H9 (cell line): ENCODE measurements at regions not wholly inside any gene's neighbourhood (a gene's known extent, or its start where the extent isn't known, plus 50 kb on each side); places are given as distances from the start of the nearest gene placed in this dataset.

Experiments used
- DNase-seq: peaks from one replicate; pipeline ENCODE4 v3.0.0-alpha.2; 2017
- H2AFZ ChIP-seq: one replicate; pipeline ENCODE4 v1.6.1; 2013; ENCODE audit warnings: mild to moderate bottlenecking, low read length, control low read depth, moderate library complexity
- H2AK5ac ChIP-seq: 2 replicates; pipeline ENCODE4 v1.6.1; 2013; ENCODE audit warnings: low read length, control low read depth, mixed read lengths; ENCODE audit not compliant: insufficient read length
- H2BK120ac ChIP-seq: one replicate; pipeline ENCODE4 v1.6.1; 2013; ENCODE audit warnings: low read depth, mild to moderate bottlenecking, low read length, control low read depth, inconsistent platforms; ENCODE audit not compliant: poor library complexity, severe bottlenecking
- H2BK12ac ChIP-seq: 2 replicates; pipeline ENCODE4 v1.6.1; 2013; ENCODE audit warnings: low read length, control low read depth, mixed read lengths, low read depth; ENCODE audit not compliant: insufficient read length
- H2BK15ac ChIP-seq: 2 replicates; pipeline ENCODE4 v1.6.1; 2013; ENCODE audit warnings: low read depth, low read length, control low read depth
- H2BK20ac ChIP-seq: one replicate; pipeline ENCODE4 v1.6.1; 2013; ENCODE audit warnings: low read depth, mild to moderate bottlenecking, low read length, control low read depth, inconsistent platforms; ENCODE audit not compliant: poor library complexity, severe bottlenecking
- H2BK5ac ChIP-seq: 2 replicates; pipeline ENCODE4 v1.6.1; 2013; ENCODE audit warnings: low read length, control low read depth, mixed read lengths; ENCODE audit not compliant: insufficient read length
- H3K14ac ChIP-seq: 2 replicates; pipeline ENCODE4 v1.6.1; 2013; ENCODE audit warnings: low read length, control low read depth; ENCODE audit not compliant: insufficient read depth
- H3K18ac ChIP-seq: 2 replicates; pipeline ENCODE4 v1.6.1; 2013; ENCODE audit warnings: low read depth, mild to moderate bottlenecking, mixed read lengths, low read length, control low read depth; ENCODE audit not compliant: insufficient read length
- H3K23ac ChIP-seq: 2 replicates; pipeline ENCODE4 v1.6.1; 2013; ENCODE audit warnings: low read length, control low read depth, mixed read lengths, low read depth; ENCODE audit not compliant: insufficient read length
- H3K23me2 ChIP-seq: 2 replicates; pipeline ENCODE4 v1.6.1; 2013; ENCODE audit warnings: low read depth, mild to moderate bottlenecking, mixed read lengths, low read length, control low read depth; ENCODE audit not compliant: insufficient read length, poor library complexity, severe bottlenecking
- H3K27ac ChIP-seq: 2 replicates; pipeline ENCODE4 v1.5.1; 2013; ENCODE audit warnings: low read length, control low read depth, mixed read lengths, low read depth; ENCODE audit not compliant: insufficient read length
- H3K27me3 ChIP-seq: 2 replicates; pipeline ENCODE4 v1.6.1; 2013; ENCODE audit warnings: low read length, control low read depth, inconsistent platforms; ENCODE audit not compliant: insufficient read depth
- H3K4ac ChIP-seq: 2 replicates; pipeline ENCODE4 v1.6.1; 2013; ENCODE audit warnings: low read depth, mild to moderate bottlenecking, control low read depth, inconsistent platforms, low read length, moderate library complexity
- H3K4me1 ChIP-seq: 2 replicates; pipeline ENCODE4 v1.6.1; 2013; ENCODE audit warnings: low read length, control low read depth, inconsistent platforms; ENCODE audit not compliant: insufficient read depth
- H3K4me2 ChIP-seq: 2 replicates; pipeline ENCODE4 v1.6.1; 2013; ENCODE audit warnings: low read length, control low read depth, mixed read lengths; ENCODE audit not compliant: insufficient read length, insufficient read depth
- H3K56ac ChIP-seq: 2 replicates; pipeline ENCODE4 v1.6.1; 2013; ENCODE audit warnings: low read depth, mild to moderate bottlenecking, mixed read lengths, low read length, control low read depth; ENCODE audit not compliant: insufficient read length
- H3K79me1 ChIP-seq: 2 replicates; pipeline ENCODE4 v1.6.1; 2013; ENCODE audit warnings: low read depth, mild to moderate bottlenecking, moderate library complexity, low read length, control low read depth, inconsistent platforms; ENCODE audit not compliant: insufficient read depth, poor library complexity, severe bottlenecking
- H3K79me2 ChIP-seq: 2 replicates; pipeline ENCODE4 v1.6.1; 2013; ENCODE audit warnings: low read length, control low read depth, inconsistent platforms; ENCODE audit not compliant: insufficient read depth
- H3K9ac ChIP-seq: 2 replicates; pipeline ENCODE4 v1.6.1; 2013; ENCODE audit warnings: low read length, control low read depth, mixed read lengths; ENCODE audit not compliant: insufficient read length; ENCODE audit errors: extremely low read depth
- H3K9me3 ChIP-seq: one replicate; pipeline ENCODE4 v1.6.1; 2013; ENCODE audit warnings: low read depth, low read length, inconsistent platforms; ENCODE audit not compliant: control insufficient read depth
- H3T11ph ChIP-seq: one replicate; pipeline ENCODE4 v1.6.1; 2013; ENCODE audit warnings: mild to moderate bottlenecking, low read length, control low read depth, inconsistent platforms
- H4K20me1 ChIP-seq: one replicate; pipeline ENCODE4 v1.6.1; 2013; ENCODE audit not compliant: control insufficient read depth, insufficient read length, insufficient read depth
- H4K5ac ChIP-seq: 2 replicates; pipeline ENCODE4 v1.6.1; 2013; ENCODE audit warnings: low read depth, mild to moderate bottlenecking, mixed read lengths, low read length, control low read depth; ENCODE audit not compliant: insufficient read length
- H4K8ac ChIP-seq: replicated peaks from 2 replicates; pipeline ENCODE4 v1.6.1; 2013; ENCODE audit warnings: low read length, control low read depth, mixed read lengths, low read depth; ENCODE audit not compliant: insufficient read length
- H4K91ac ChIP-seq: 2 replicates; pipeline ENCODE4 v1.6.1; 2013; ENCODE audit warnings: low read depth, mild to moderate bottlenecking, moderate library complexity, mixed read lengths, low read length, control low read depth; ENCODE audit not compliant: insufficient read length
- H3K27ac Mint-ChIP-seq, 3 experiments: 2 replicates in 2 of 3; 3 replicates in 1 of 3; pipeline ENCODE4 v1.8.0; 2020 to 2021; ENCODE audit warnings: mixed read lengths in 3 of 3, mild to moderate bottlenecking in 1 of 3, moderate library complexity in 1 of 3
- H3K27me3 Mint-ChIP-seq: 2 replicates; pipeline ENCODE4 v1.8.0; 2021; ENCODE audit warnings: low read depth, mild to moderate bottlenecking, moderate library complexity, mixed read lengths
- H3K36me3 Mint-ChIP-seq, 3 experiments: 2 replicates in 2 of 3; 3 replicates in 1 of 3; pipeline ENCODE4 v1.8.0; 2020 to 2021; ENCODE audit warnings: low read depth in 3 of 3, mixed read lengths in 3 of 3; ENCODE audit not compliant: insufficient read depth in 1 of 3
- H3K4me1 Mint-ChIP-seq, 2 experiments: 2 replicates each; pipeline ENCODE4 v1.8.0; 2020; ENCODE audit warnings: mixed read lengths in 2 of 2
- H3K4me3 Mint-ChIP-seq, 2 experiments: 2 replicates in 1 of 2; 3 replicates in 1 of 2; pipeline ENCODE4 v1.8.0; 2020 to 2021; ENCODE audit warnings: mild to moderate bottlenecking in 2 of 2, mixed read lengths in 2 of 2, moderate library complexity in 1 of 2
- H3K9me3 Mint-ChIP-seq, 2 experiments: 2 replicates in 1 of 2; 3 replicates in 1 of 2; pipeline ENCODE4 v1.8.0; 2020; ENCODE audit warnings: mild to moderate bottlenecking in 2 of 2, mixed read lengths in 2 of 2, moderate library complexity in 1 of 2
- CTCF ChIP-seq: fragments of 200-600 bp; sonication (generic); conservative IDR thresholded peaks from 3 replicates; pipeline ENCODE4 v1.8.0; 2021; ENCODE audit warnings: antibody characterized with exemption, mild to moderate bottlenecking
- WGBS: extraction: QIAGEN DNeasy Blood & Tissue Kit; methylation state at CpG from one replicate; pipeline ENCODE4 v1.1.7; 2013; ENCODE audit warnings: missing lambda C conversion rate, low lambda C conversion rate, mixed read lengths; ENCODE audit not compliant: insufficient read length; ENCODE audit errors: extremely low coverage; 5-methylcytosine and 5-hydroxymethylcytosine counted together

GRCh38 chr2:129254718-129255117 is 724.7 kb upstream of the RAB6C start:
- Histone ChIP-seq H2AK5ac (no peak overlapping the region), H2BK20ac (no peak overlapping the region), H3K14ac (no peak overlapping the region), H3K79me2 (no peaks in the 10 kb centered on the region), H3K23ac (no peak overlapping the region), H3K18ac (no peak overlapping the region), H2BK12ac (no peak overlapping the region), H2BK15ac (no peak overlapping the region), H3K79me1 (no peaks in the 10 kb centered on the region), H2AFZ (no peak overlapping the region), H2BK120ac (no peak overlapping the region), H3K27ac (no peak overlapping the region), H4K5ac (no peak overlapping the region), H2BK5ac (no peak overlapping the region), H3K9me3 (no peaks in the 10 kb centered on the region), H4K20me1 (no peaks in the 10 kb centered on the region), H3K9ac (no peak overlapping the region), H3K27me3 (no peaks in the 10 kb centered on the region), H3K23me2 (no peaks in the 10 kb centered on the region), H3K4ac (no peak overlapping the region), H3K4me1 (no peaks in the 10 kb centered on the region), H4K8ac (no peak overlapping the region), H4K91ac (no peak overlapping the region), H3K56ac (no peak overlapping the region), H3K4me2 (no peak overlapping the region), H3T11ph (no peak overlapping the region)
- H3K9me3 Mint-ChIP-seq, result peaks cover 8 to 13% of the 10 kb centered on the region in 2 experiments
- WGBS, result no CpG with 5 or more reads among the region's 5 CpGs
- no peak overlapping the region for H3K4me3 Mint-ChIP-seq
- no peak for TF ChIP-seq CTCF
- no peak for DNase-seq
- H3K27ac Mint-ChIP-seq, result no peak overlapping the region
- peaks cover 3% of the 10 kb centered on the region for H3K27me3 Mint-ChIP-seq
- peaks cover 3 to 5% of the 10 kb centered on the region in 2 experiments; a peak in 2 of 4 replicates for H3K4me1 Mint-ChIP-seq
- peaks cover 0 to 9% (median 8%) of the 10 kb centered on the region in 3 experiments; a peak in 6 of 7 replicates for H3K36me3 Mint-ChIP-seq
